K562 (cell line): ENCODE measurements at regions not wholly inside any gene's neighbourhood (a gene's known extent, or its start where the extent isn't known, plus 50 kb on each side); places are given as distances from the start of the nearest gene placed in this dataset.

Experiments used
- ATAC-seq: fragments of 200-7000 bp; cut with Tn5 transposase; 3 replicates; pipeline ENCODE4 v1.9.1; 2020; ENCODE audit warnings: moderate library complexity
- BruUV-seq: library from RNA; stranded (reverse); fragments of 400-500 nt; replicated peaks from 2 replicates; lab custom pipeline; 2021; lab: Mats Ljungman, UMichigan
- CTCF ChIA-PET: fragments of 300-600 bp; formaldehyde crosslinking; extraction: SDS; loops from one replicate; lab custom pipeline; 2021; ENCODE audit warnings: low intra/inter-chr PET ratio; lab: Yijun Ruan, JAX
- POLR2A ChIA-PET: fragments of 300-600, 350-650 bp; sonication (Branson Sonifier 250); formaldehyde crosslinking; extraction: SDS; loops from one replicate; lab custom pipeline; 2021; ENCODE audit warnings: antibody characterized with exemption, inconsistent platforms; lab: Yijun Ruan, JAX
- DNase-seq, 4 experiments: peaks; one replicate each; pipeline versions ENCODE4 v3.0.0 to v3.0.0-alpha.2; 2011 to 2018; ENCODE audit warnings: low spot score in 3 of 4, mixed read lengths in 3 of 4; ENCODE audit errors: extremely low read depth in 1 of 4
- FAIRE-seq: peaks from 2 replicates; lab custom pipeline; 2011; peaks lifted over from hg19 to GRCh38; lab: Jason Lieb, UNC
- H2AFZ ChIP-seq: 2 replicates; pipeline ENCODE4 v1.6.0; 2011; ENCODE audit warnings: low read depth, low read length, control low read depth, inconsistent platforms
- H3K27ac ChIP-seq: fragments of 200-600 bp; 3 replicates; pipeline ENCODE4 v1.8.0; 2011; ENCODE audit warnings: low read depth, mild to moderate bottlenecking, control low read depth, inconsistent platforms, low read length, moderate library complexity, mixed read lengths; ENCODE audit errors: extremely low read depth
- H3K27me3 ChIP-seq, 2 experiments: fragments of 300-600 bp in 1 of 2; 2 replicates in 1 of 2; 3 replicates in 1 of 2; pipeline versions ENCODE4 v1.6.0 to v1.8.0; 2011; ENCODE audit warnings: inconsistent platforms in 2 of 2, low read length in 2 of 2, mild to moderate bottlenecking in 1 of 2, mixed read lengths in 1 of 2, moderate library complexity in 1 of 2; ENCODE audit not compliant: control insufficient read depth in 2 of 2, insufficient read depth in 2 of 2
- H3K36me3 ChIP-seq: fragments of 300-600 bp; 3 replicates; pipeline ENCODE4 v1.8.0; 2011; ENCODE audit warnings: mild to moderate bottlenecking, low read length, inconsistent platforms; ENCODE audit not compliant: control insufficient read depth, insufficient read depth
- H3K4me1 ChIP-seq, 2 experiments: fragments of 200-600 bp in 1 of 2; replicated peaks in 1 of 2; 2 replicates in 1 of 2; 3 replicates in 1 of 2; pipeline versions ENCODE4 v1.5.1 to v1.8.0; 2011; ENCODE audit warnings: inconsistent platforms in 2 of 2, low read length in 2 of 2, mild to moderate bottlenecking in 1 of 2, mixed read lengths in 1 of 2, moderate library complexity in 1 of 2; ENCODE audit not compliant: control insufficient read depth in 2 of 2, insufficient read depth in 2 of 2
- H3K4me2 ChIP-seq: 2 replicates; pipeline ENCODE4 v1.6.1; 2011; ENCODE audit warnings: low read length, control low read depth, inconsistent platforms, mixed read lengths; ENCODE audit not compliant: insufficient read depth
- H3K4me3 ChIP-seq: fragments of 200-600 bp; sonication (generic), shearing (Covaris generic); 2 replicates; pipeline ENCODE4 v1.5.1; 2016; ENCODE audit warnings: control low read depth, inconsistent platforms
- H3K79me2 ChIP-seq: fragments of 200-600 bp; 3 replicates; pipeline ENCODE4 v1.8.0; 2011; ENCODE audit warnings: low read length, inconsistent platforms; ENCODE audit not compliant: control insufficient read depth, insufficient read depth
- H3K9ac ChIP-seq, 2 experiments: 2 replicates each; pipeline versions ENCODE4 v1.6.0 to v1.6.1; 2011; ENCODE audit warnings: low read depth in 2 of 2, low read length in 2 of 2, control low read depth in 1 of 2, inconsistent platforms in 1 of 2, mild to moderate bottlenecking in 1 of 2, mixed read lengths in 1 of 2; ENCODE audit not compliant: insufficient read depth in 1 of 2
- H3K9me1 ChIP-seq: one replicate; pipeline ENCODE4 v1.6.0; 2011; ENCODE audit warnings: inconsistent platforms, mild to moderate bottlenecking, low read length, moderate library complexity; ENCODE audit not compliant: control insufficient read depth, insufficient read depth
- H3K9me3 ChIP-seq: replicated peaks from 2 replicates; pipeline ENCODE4 v1.5.1; 2011; ENCODE audit warnings: low read depth, low read length, inconsistent platforms; ENCODE audit not compliant: control insufficient read depth, insufficient read depth
- H4K20me1 ChIP-seq: replicated peaks from 2 replicates; pipeline ENCODE4 v1.6.1; 2011; ENCODE audit warnings: low read length, inconsistent platforms, mixed read lengths; ENCODE audit not compliant: control insufficient read depth, insufficient read depth
- BRF2 ChIP-seq: IDR thresholded peaks from 3 replicates; pipeline ENCODE4 v1.6.1; 2011; ENCODE audit warnings: borderline replicate concordance, mild to moderate bottlenecking; ENCODE audit not compliant: insufficient read length, insufficient read depth
- CBX2 ChIP-seq: fragments of 200-600 bp; sonication (generic); IDR thresholded peaks from one replicate; pipeline ENCODE4 v1.6.1; 2012; ENCODE audit warnings: mild to moderate bottlenecking, low read length, inconsistent platforms; ENCODE audit not compliant: insufficient read depth, poor library complexity, severe bottlenecking
- HSF4 ChIP-seq: fragments of 250-450 bp; sonication (Bioruptor Pico); IDR thresholded peaks from 2 replicates; pipeline ENCODE4 v2.1.2; 2022; ENCODE audit warnings: mild to moderate bottlenecking, moderate library complexity, borderline replicate concordance
- MTA3 ChIP-seq: fragments of 450-650 bp; formaldehyde crosslinking; IDR thresholded peaks from 2 replicates; pipeline ENCODE4 v1.6.1; 2017; ENCODE audit warnings: mild to moderate bottlenecking, borderline replicate concordance
- NR2C2 ChIP-seq, 2 experiments: fragments of 200-800 bp in 1 of 2; sonication (Bioruptor generic) in 1 of 2; sonication (generic) in 1 of 2; formaldehyde crosslinking in 1 of 2; IDR thresholded peaks; 2 replicates each; pipeline versions ENCODE4 v1.6.1 to v1.8.0; 2016 to 2022; ENCODE audit warnings: mild to moderate bottlenecking in 1 of 2, missing compliant biosample characterization in 1 of 2, missing genetic modification characterization in 1 of 2, missing genetic modification reagents in 1 of 2
- PREB ChIP-seq: sonication (generic); formaldehyde crosslinking; IDR thresholded peaks from 2 replicates; pipeline ENCODE4 v1.8.1; 2023; ENCODE audit warnings: mild to moderate bottlenecking, missing genetic modification reagents
- RNF2 ChIP-seq: sonication (generic); IDR thresholded peaks from 2 replicates; pipeline ENCODE4 v1.6.1; 2016
- ZNF518B ChIP-seq: fragments of 250-450 bp; sonication (Bioruptor Pico); IDR thresholded peaks from 2 replicates; pipeline ENCODE4 v1.5.0; 2021; ENCODE audit warnings: mild to moderate bottlenecking, moderate library complexity
- WGBS: fragments of 100-300 bp; shearing (Covaris generic); methylation state at CpG from one replicate; pipeline ENCODE4 v1.1.6; 2016; ENCODE audit warnings: low coverage, mixed read lengths; ENCODE audit not compliant: insufficient coverage; ENCODE audit errors: missing lambda C conversion rate; 5-methylcytosine and 5-hydroxymethylcytosine counted together
- in situ Hi-C: fragments of 300-500 bp; cut with MboI; formaldehyde crosslinking; loops from 4 replicates; pipeline ENCODE4 v1.15.0; 2018; ENCODE audit warnings: inconsistent platforms, mixed read lengths
- intact Hi-C: fragments of 100-400 bp; cut with micrococcal nuclease; formaldehyde crosslinking; loops from 2 replicates; pipeline ENCODE4 v1.14.2; 2022

- H3K36me3 ChIP-seq, result no peaks in the 10 kb centered on the region
- POLR2A ChIA-PET, result no interaction called here
- DNase-seq (no peak), FAIRE-seq (no peak), ATAC-seq (no peak)
- no TSS peak for BruUV-seq
- TF ChIP-seq NR2C2 (CRISPR knock-in tag; IDR thresholded peaks at IDR 0.05), result no peak
- TF ChIP-seq NR2C2 (tag; IDR thresholded peaks at IDR 0.05), result no peak
- TF ChIP-seq MTA3, result no peak
- TF ChIP-seq PREB, result no peak
- WGBS, result 2% methylated on average over 9 of the region's 9 CpGs
- H3K9me3 ChIP-seq, result no peaks in the 10 kb centered on the region
- peaks cover 6% of the 10 kb centered on the region for H4K20me1 ChIP-seq
- no peaks in the 10 kb centered on the region for H3K79me2 ChIP-seq
- no peak overlapping the region for H3K9ac ChIP-seq
- CTCF ChIA-PET, result no interaction called here
- intact Hi-C loops, result no loop called here
- H3K4me2 ChIP-seq, result no peak overlapping the region
- no peak overlapping the region for H3K27ac ChIP-seq
- H3K27me3 ChIP-seq, result peaks cover 6 to 39% of the 10 kb centered on the region in 2 experiments; a peak in 3 of 5 replicates
- no peak overlapping the region for H2AFZ ChIP-seq
- H3K4me1 ChIP-seq, result peaks cover 0 to 3% of the 10 kb centered on the region in 2 experiments; a peak in 2 of 5 replicates
- in situ Hi-C loops, result no loop called here
- H3K4me3 ChIP-seq, result no peak overlapping the region
- H3K9me1 ChIP-seq, result peaks cover 2% of the 10 kb centered on the region
Measured at GRCh38 chr17:79272220-79272619, 197.6 kb downstream of the ENGASE start.

- H3K9me3 ChIP-seq, result no peaks in the 10 kb centered on the region
- H3K4me2 ChIP-seq, result no peak overlapping the region
- H3K4me3 ChIP-seq, result no peak overlapping the region
- no peak overlapping the region for H3K9ac ChIP-seq
- no peak for FAIRE-seq
- 2% methylated on average over 4 of the region's 5 CpGs for WGBS
- CTCF ChIA-PET, result no interaction called here
- no TSS peak for BruUV-seq
- in situ Hi-C loops, result no loop called here
- no peaks in the 10 kb centered on the region for H3K36me3 ChIP-seq
- ATAC-seq, result no peak
- no peak for DNase-seq
- no peaks in the 10 kb centered on the region for H3K79me2 ChIP-seq
- H2AFZ ChIP-seq, result no peak overlapping the region
- POLR2A ChIA-PET, result no interaction called here
- peaks cover 11 to 52% of the 10 kb centered on the region in 2 experiments; a peak in 3 of 5 replicates for H3K27me3 ChIP-seq
- no peak overlapping the region for H3K27ac ChIP-seq
- intact Hi-C loops, result no loop called here
- peaks cover 0 to 3% of the 10 kb centered on the region in 2 experiments; a peak in 1 of 5 replicates for H3K4me1 ChIP-seq
- H3K9me1 ChIP-seq, result peaks cover 2% of the 10 kb centered on the region
- H4K20me1 ChIP-seq, result peaks cover 6% of the 10 kb centered on the region
- no peak for TF ChIP-seq RNF2
- no peak for TF ChIP-seq CBX2
- TF ChIP-seq BRF2, result no peak
- no peak for TF ChIP-seq HSF4 (CRISPR knock-in tag)
- TF ChIP-seq ZNF518B (CRISPR knock-in tag), result no peak
Measured at GRCh38 chr17:79269620-79270019, 195.0 kb downstream of the ENGASE start.
